GM13977 (cell line): ENCODE measurements at regions not wholly inside any gene's neighbourhood (a gene's known extent, or its start where the extent isn't known, plus 50 kb on each side); places are given as distances from the start of the nearest gene placed in this dataset.

Experiments
- DNase-seq: peaks from one replicate; pipeline ENCODE4 v3.0.0; 2012; ENCODE audit warnings: low spot score
- in situ Hi-C: fragments of 300-500 bp; cut with MboI; formaldehyde crosslinking; loops from one replicate; pipeline ENCODE4 v1.12.0; 2022; ENCODE audit warnings: low sequenced_read_pairs, low pct_unique_long_range_greater_than_20kb, mixed read lengths, inconsistent platforms; ENCODE audit not compliant: unreplicated experiment
- TF ChIP-seq, protein P1 (sequence below): IDR thresholded peaks from 2 replicates; pipeline ENCODE4 v1.5.1; 2012; ENCODE audit warnings: mild to moderate bottlenecking, control low read depth; ENCODE audit not compliant: insufficient read depth; ENCODE audit errors: extremely low read depth, missing control alignments

DNA sequence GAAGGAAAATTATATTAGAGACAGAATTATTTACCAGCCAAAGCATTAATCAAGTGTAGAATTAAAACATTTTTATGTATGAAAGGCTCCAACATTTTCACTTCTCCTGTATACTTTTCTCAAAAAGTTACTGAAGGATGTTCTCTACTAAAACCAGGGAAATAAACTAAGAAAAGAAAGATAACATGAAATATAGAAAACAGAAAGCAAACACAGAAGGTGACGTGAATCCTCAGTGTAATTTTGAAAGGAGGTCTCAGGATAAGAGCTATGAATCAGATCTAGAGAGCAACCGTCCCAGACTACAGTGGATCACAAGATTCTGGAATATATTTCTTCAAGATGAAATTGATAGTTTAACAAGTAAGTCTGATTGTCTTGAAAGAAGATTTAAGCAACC lies 144.5 kb downstream of the CYSLTR2 start:
- TF ChIP-seq, protein P1, sequence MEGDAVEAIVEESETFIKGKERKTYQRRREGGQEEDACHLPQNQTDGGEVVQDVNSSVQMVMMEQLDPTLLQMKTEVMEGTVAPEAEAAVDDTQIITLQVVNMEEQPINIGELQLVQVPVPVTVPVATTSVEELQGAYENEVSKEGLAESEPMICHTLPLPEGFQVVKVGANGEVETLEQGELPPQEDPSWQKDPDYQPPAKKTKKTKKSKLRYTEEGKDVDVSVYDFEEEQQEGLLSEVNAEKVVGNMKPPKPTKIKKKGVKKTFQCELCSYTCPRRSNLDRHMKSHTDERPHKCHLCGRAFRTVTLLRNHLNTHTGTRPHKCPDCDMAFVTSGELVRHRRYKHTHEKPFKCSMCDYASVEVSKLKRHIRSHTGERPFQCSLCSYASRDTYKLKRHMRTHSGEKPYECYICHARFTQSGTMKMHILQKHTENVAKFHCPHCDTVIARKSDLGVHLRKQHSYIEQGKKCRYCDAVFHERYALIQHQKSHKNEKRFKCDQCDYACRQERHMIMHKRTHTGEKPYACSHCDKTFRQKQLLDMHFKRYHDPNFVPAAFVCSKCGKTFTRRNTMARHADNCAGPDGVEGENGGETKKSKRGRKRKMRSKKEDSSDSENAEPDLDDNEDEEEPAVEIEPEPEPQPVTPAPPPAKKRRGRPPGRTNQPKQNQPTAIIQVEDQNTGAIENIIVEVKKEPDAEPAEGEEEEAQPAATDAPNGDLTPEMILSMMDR: no peak
- in situ Hi-C loops: no loop called here
- no peak for DNase-seq

DNA sequence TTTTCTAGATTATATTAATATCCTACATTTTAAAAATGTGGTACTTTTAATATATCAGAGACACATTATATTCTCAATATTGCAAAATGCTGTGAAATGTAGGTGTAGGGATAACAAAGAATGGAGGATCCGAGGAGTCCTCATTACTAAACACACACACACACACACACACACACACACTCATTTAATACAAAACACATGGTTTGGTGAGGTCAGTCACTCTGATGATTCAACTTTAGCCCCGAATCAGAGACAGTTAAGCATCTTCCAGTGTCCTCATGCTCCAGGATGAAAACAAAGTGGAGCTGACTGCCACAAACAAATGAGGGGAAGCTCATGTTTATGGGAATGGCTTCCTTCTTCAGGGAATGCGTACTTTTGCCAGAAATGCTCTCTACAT lies 147.5 kb downstream of the CYSLTR2 start:
- in situ Hi-C loops: no loop called here
- DNase-seq: no peak
- TF ChIP-seq, protein P1: no peak

DNA sequence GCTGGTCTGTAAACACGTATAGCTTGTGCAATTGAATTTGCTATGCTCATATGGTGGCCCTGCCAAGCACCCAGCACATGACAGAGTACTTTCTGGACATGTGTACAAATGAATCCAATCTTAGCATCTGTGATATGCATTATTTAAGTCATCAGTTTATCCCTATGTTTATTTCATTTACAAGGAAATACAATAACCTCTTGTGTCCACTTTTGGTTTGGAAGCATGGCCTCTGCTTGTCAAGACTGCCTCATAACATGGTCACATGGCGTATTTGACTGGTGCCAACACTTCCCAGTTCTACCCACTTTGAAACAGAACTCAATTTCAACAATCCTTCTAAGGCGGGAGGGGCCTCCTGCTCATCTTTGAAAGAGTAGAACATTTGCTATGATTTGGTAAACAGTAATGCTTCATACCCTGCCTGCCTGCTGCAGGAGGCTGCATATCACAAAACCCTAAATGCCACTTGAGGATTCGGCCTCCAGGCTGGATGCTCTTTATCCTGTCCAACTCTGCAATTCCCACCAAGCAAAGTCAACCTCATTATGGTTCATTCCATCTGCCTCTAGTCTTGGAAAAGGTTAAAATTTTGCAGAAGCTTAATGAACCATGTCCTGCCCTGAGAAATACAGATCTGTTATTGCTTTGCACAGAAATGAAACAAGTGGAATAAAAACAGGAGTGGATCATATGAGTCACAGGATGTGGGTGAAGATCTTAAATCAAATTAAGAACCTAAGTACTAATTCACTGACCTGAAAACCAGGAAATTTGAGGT lies 151.3 kb downstream of the CYSLTR2 start:
- in situ Hi-C loops: no loop called here
- TF ChIP-seq, protein P1: no peak
- no peak for DNase-seq

DNA sequence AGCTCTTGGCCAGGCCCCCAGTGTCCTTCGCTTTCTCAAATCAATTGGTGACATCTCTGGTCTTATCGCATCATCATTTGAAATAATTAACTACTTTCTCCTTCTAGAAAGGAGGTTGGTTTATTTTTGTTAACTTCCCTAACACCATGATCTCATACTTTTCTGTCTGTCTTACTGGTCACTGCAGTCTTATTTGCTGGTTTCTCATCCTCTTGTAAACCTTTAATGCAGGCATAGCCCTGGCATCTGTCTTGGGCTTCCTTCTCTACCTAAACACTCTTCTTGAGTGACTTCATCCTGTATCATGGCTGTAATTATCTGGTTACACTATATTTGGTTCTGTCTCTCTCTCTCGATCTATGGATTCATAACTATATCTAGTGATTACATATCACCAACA lies 152.8 kb downstream of the CYSLTR2 start:
- TF ChIP-seq, protein P1: no peak
- no peak for DNase-seq
- in situ Hi-C loops: no loop called here

DNA sequence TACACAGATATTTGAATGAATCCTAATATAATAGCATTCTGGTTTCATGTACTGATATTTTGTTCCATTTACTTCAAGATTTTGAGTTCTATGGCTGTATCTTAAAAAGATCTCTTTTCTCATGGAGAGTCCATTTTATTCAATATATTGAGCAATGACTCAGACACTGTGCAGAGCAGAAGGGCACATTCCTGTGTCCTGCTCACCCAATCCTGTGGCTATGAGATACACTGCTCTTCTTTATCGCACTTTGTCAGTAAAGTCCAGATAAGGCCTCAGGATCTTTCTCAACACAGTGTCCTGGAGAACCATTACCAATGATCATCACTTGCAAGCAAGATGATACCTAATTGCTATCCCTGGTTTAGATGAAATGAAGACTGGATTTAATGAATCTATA lies 155.0 kb downstream of the CYSLTR2 start:
- DNase-seq: no peak
- TF ChIP-seq, protein P1: no peak
- in situ Hi-C loops: no loop called here

DNA sequence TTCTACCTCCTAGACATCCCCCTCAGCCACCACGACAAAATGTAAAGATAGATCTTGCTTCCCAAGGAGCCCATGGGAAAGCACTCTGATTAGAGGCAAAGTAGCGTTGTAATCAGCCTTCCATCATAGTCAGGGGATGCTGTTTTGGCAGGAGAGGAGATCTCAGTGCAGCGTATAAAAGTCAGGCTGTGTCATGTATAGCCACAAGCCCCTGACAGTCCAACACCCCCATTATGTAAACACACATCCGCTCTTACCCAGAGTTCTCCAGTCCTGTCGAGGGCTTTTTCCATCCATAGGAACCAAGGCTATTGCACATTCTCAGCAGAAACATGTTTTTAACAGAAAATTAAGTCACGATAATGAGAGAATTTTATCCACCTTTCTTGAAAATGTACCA lies 156.3 kb downstream of the CYSLTR2 start:
- TF ChIP-seq, protein P1: no peak
- DNase-seq: no peak
- in situ Hi-C loops: no loop called here

DNA sequence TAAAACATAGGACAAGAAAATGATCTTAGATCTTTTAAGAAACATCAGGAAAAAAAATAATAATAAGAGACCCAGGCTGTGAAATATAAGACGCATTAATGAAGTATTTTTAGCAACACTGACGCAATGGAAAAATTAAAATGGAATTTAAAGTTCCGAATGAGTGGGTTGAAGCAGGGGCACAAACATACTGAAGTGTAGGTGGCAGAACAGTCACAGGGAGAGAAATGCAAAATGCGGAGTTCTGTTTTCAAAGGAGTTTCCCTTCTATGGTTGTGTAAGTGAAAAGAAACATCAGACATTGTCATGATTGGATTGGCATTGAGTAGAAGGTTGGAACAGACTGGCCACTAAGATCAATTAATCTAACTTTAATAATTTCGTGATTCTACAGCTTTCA lies 159.8 kb downstream of the CYSLTR2 start:
- no peak for DNase-seq
- in situ Hi-C loops: no loop called here
- TF ChIP-seq, protein P1: no peak
